IPS-NIHi11 (cell line): ENCODE measurements at regions not wholly inside any gene's neighbourhood (a gene's known extent, or its start where the extent isn't known, plus 50 kb on each side); places are given as distances from the start of the nearest gene placed in this dataset.

Experiments
- DNase-seq: peaks from one replicate; pipeline ENCODE4 v3.0.0; 2012; ENCODE audit warnings: mixed read lengths, low spot score

DNA sequence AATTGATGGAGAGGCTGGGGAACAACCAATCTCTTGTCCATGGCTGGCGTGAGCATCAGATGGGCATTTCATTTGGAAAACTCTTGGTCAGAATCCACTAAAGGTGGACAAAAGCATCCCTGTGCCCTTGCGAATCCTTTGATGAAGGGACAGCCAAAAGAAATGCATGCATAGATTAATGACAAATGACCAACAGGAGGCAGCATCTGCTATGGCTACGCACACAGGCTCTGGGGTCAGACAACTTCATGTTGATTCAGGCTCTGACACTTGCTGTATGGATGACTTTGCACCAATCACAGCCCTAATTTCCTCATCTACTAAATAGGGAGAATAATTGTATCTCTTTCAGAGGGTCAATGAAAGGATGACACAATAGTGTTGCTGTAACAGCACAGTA is 117.5 kb downstream of the ASCL4 start:
- DNase-seq: peak; percentile 54

DNA sequence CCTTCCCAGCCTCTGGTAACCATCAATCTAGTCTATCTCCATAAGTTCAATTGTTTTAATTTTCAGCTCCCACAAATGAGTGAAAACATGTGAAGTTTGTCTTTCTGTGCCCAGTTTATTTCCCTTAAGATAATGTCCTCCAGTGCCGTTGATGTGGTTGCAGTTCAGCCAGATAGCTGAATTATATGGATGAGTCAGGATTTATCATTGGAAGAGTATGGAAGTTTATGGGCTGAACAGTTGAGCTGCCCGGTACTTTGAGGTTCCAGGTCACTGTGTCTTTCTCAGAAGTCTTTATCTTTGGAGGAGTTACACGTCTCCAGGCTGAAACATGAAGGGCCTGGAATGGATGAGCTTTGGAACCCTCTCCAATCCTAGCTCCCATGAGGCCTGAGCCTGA is 120.1 kb downstream of the ASCL4 start:
- DNase-seq: no peak

DNA sequence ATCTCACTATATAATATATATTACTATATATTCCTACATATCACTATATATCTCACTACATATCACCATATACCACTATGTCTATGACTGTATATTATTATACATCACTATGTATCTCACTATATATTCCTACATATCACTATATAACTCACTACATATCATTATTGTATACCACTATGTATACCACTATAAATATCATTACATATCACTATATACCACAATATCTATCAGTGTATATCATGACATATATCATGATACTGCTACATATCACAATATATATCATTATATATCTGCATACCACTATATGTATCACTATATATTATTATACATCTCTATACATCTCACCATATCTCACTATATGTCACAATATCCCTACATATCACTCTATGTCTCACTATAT is 121.5 kb downstream of the ASCL4 start:
- DNase-seq: no peak

DNA sequence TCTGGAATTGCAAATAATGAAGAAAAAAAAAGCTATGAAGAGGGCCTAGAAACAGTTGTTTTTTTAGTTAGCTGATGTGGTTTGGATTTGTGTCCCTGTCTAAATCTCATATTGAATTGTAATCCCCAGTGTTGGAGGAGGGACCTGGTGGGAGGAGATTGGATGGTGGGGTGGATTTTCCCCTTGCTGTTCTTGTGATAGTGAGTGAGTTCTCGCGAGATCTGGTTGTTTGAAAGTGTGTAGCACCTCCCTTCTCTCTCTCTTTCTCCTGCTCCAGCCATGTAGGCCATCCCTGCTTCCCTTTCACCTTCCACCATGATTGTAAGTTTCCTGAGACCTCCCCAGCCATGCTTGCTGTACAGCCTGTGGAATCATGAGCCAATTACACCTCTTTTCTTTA is 126.1 kb downstream of the ASCL4 start:
- DNase-seq: no peak

DNA sequence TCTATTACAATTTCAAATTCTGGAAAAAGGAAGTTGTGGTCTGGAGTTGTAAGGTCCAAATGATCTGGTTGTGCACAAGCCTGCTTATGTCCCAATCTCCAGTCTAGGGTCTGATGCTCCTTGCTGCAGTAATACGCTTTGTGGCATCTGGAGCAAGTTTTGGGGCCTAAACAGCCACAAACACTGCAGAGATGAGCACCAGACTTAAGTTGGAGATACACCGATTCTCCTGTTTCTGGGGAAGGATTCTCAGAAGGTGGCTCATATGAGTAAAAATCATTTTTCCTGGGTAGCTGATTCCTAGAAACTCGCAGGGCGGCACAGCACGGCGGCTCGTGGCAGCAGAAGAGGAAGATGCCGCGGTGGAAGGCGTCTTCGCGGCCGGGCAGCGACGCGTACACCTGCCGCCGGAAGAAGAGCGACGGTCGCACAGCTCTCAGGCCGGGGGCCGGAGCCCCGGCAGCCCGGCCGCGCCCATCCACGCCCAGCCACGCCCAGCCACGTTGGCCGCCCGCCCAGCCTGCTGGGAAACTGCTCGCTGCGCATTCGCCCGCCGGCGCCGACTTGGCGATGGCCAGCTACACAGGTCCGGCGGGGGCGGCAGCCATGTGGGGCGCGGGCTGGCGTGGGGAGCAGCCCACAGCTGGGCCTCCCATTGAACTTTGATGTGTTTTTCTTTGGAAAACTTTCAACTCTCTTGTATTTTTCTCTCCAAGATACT is 129.0 kb downstream of the ASCL4 start:
- peak; percentile 92 for DNase-seq

DNA sequence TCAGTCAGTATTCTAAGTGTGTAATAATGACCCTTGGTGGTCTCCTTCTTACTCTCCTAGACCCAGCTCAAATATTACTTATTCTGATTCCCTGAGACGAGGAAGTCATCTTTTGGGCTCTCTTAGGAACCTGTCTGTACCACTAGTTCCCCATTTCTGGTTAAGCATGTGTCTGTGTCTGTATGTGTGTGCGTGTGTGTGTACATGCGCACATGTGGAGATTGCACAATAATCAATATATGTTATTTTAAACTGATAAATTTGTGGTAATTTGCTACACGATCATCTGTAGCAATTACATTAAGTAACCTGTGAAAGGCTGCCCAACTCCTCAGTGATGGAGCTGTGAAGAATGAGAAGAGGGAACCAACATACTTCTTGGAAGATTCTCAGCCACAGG is 132.2 kb downstream of the ASCL4 start:
- DNase-seq: no peak

DNA sequence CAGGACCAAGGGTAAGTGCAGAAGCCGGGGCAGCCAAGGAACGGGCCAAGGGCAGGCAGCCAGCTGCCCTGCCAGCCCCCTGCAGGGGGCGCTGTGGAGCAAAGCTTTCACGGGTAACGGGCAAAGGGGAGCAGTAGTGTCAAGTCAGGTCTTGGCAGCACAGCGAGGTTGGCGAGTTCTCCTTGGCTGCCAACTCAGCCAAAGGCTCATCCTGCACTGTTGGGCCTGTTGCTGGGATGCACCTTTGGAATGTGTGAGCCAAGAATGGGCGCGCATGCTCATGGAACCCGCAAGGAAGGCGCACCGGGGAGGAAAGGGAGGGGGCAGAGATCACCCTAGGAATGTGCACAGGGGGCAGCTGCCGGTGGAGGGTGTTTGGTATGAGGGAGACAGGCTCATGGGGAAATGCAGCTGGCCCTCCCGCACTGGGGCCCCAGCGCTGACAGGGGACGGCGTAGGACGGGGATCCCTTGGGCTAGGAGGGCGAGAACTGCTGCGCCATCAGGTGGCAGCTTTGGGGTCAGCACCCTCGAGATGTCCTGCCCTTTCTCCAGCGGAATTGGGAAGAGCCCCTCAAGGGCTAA is 138.0 kb downstream of the ASCL4 start:
- peak; percentile 83 for DNase-seq

DNA sequence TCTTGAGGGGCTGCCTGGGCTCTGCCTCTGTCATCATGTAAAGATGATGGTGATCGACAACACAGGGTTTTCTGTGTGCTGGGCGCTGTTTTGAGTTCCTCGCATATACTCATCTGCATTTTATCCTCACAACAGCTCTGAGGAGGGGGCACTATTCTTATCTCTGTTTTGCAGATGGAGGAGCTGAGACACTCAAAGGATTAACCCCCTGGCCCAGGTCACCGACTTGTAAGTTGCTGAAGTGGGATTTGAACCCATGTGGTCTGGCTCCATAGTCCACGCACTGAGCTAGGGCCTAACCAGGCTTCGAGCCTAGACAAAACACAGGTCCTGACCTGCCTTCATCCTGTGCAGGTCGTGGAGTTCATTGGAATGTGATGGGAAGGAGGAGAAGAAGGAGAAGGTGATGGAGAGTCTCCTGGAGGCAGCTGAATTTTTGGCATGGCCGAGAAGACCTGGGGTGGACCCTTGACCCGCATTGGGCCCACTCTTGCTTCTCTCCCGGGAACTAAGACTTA is 140.0 kb downstream of the ASCL4 start:
- no peak for DNase-seq

DNA sequence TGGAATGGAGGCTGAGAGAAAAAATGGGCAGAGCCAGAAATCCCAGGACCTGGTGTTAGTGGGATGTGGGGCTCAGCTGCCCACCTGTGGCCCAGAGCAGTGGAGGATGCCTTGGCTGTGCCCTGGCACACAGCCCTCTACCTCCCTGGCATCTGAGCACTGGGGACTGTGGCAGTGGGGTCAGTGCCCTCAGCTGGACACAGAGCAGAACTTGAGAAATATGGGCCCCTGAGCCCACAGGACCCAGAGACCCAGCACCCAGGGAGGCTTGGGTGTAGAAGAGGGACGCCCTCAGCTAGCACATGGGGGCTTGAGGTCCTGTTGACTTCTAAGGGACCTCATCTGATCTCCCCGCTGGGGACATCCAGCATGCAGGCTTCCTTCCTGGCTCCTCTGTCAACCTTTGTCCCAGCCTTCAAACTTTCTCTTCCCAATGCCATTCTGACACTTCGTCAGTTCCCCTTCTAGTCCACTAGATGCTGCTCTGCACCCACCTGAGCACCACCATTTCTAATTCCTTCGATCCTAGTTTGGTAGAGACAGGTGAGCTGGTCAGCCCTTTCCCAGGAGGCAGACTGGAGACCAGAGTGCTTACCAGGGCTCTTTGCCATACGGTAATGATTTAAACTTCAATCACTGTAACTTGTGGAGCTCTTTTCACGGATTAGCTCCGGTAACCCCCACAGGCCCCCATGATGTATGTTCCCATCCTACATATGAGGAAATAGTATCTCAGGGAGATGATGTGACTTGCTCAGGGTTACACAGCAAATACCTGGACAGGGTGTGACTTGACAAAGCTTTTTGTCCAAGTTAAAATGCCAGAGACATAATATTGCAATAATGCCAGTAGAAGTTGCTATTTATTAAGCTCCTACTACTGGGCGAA is 143.7 kb downstream of the ASCL4 start:
- DNase-seq: peak; percentile 64

DNA sequence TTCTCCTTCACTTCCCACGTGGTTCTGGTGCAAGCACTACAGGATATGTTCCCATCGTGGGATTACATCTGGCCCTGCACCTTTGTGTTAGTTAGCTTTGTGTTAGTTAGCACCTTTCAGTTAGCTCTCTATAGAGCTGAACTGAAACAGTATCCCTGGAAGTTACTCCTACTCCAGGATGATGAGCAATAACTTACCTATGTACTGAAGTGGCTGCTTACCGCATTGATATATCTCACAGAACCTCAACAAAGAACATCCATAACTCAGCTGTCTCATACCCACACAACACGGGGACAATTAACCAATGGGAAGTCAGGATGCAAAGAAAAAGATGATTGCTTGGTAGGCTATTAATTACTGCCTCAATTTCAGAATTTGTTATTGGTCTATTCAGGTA is 146.6 kb downstream of the ASCL4 start:
- no peak for DNase-seq

DNA sequence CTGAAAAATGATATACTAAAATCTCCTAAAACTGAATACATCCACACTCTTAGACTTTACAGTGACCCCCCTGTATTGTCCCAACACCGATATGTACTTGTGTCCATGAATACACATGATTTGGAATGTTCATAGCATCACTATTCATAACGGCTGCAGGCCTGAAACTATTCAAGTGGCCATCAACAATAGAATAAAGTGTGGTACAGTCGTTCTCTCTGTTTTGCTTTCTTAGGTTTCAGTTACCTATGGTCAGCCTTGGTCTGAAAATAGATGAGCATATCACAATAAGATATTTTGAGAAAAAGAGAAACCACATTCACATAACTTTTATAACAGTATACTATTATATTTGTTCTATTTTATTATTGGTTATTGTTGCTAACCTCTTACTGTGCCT is 150.6 kb downstream of the ASCL4 start:
- no peak for DNase-seq

DNA sequence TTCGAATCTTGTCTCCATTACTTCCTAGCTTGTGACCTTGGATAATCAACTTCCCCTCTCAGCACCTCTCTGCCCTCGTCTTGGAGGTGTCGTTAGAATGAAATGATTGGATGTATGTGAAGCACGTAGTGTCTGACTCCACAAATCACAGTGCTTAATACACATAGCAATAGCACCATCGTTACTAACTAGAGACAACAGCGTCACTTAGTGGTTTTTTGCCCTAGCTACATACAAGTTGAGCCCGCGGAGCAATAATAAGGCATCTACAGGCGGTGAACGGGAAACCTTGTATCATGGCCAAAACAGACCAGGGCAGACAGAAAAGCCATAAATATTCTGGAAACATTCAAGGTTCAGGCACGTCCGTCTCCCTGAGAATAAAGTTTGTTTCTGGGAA is 154.9 kb downstream of the ASCL4 start:
- DNase-seq: peak; percentile 54

DNA sequence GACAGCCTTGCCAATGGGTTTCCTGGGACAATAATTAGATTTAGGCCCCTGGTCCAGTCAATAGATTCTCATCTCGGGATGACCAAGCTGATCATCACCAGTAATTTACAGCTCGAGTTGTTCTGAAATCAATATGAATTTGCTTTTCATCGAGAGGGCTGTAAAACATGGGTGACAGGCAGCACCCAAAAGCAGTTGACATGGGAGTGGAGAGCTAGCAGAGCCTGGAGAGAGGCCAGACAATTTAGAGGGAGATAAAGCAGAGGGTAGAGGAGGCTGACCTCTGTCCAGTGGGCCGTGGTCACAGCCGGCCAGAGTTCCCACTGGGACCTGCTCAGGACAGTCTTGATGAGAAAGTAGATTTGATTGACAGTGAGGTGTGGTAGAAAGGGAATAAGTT is 157.3 kb downstream of the ASCL4 start:
- DNase-seq: no peak

DNA sequence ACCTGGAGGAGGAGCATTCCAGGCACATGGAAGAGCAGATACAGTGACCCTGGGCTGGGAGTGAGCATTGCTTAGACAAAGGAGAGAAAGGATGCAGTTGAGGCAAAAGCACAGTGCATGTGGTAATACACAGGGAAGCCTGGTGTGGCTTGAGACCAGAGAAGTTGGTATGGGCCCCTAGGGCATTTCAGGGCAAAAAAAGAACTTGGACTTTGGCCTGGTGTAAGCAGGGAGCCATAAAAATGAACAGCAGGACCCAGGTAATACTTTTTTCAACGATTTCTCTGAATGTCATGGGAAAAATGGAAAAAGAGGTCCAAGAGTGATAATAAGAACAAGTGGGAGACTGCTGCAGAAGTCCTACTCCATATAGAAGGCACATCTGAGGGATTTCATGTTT is 163.9 kb downstream of the ASCL4 start:
- DNase-seq: no peak

DNA sequence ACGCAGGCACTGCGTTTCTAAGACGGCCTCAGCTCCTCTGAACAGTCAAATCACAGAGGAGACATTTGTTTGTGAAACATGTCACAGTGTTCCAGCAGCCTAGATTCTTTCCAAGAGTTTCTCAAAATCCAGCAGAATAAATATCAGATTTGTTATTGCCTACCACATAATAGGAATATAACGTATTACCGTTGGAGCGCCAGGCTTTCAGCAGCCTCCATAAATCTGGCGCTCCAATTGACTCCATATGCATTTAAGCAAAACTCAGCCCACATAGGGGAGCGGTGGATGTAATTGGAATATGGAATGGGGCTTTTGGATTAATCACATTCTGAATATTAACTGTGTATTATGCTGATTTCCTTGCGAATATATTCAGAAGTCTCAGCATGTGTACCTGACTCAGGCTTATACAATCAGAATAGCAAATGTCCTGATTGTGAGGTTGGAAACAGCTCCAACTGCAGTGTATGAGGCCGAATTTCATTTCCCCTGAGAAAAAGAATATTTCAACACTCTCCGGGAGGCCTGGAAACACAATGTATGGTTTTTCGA is 174.0 kb downstream of the ASCL4 start:
- no peak for DNase-seq

DNA sequence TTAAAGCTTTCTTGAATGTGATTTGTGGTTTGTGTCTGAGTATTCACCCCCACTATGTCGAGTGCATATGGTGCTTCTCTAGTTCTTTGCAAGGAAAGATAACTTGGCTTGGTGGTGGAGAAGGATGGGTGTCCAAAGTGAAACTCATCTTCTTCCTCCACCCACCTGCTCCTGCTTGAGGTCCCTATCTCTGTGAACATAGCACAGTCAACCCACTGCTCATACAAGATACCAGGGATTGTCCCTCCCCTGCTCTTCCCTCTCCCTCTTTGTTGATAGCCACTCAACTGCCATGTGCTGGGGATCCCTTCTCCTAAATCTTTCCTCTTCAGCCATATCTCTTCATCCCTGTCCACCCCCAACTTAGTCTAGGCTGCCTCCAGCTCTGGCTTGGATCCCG is 176.5 kb downstream of the ASCL4 start:
- DNase-seq: no peak

DNA sequence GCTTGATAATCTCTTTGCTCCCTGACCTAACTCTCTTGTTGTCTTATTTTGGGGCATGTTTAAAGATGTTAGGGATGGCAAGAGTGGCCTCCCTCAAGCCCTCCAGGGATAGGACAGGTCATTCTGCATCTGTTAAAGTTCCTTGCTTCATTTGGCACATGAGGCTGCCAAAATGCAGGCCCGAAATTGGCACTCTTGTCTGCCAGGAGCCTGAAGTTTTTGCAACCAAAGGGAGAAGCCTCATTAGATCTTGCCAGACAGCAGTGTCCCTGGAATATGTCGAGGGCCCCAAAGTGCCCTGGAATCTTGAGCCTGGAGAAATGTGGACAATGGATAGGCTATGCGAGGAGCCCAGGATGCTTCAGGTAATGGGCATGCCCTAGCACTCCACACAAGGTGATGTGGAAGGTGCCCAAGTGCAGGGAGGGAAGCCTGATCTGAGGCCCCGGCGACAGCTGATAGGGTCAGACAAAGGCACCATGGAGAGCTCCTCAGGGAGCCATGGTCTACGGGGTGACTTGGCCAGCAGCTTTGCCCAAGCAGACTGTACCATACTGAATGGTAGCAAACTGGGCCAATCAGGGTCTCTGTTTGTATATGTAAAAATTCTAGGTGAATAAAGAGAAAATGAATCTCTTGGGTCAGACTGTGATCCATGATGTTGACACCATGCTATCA is 173.0 kb upstream of the WSCD2 start:
- peak; percentile 24 for DNase-seq

DNA sequence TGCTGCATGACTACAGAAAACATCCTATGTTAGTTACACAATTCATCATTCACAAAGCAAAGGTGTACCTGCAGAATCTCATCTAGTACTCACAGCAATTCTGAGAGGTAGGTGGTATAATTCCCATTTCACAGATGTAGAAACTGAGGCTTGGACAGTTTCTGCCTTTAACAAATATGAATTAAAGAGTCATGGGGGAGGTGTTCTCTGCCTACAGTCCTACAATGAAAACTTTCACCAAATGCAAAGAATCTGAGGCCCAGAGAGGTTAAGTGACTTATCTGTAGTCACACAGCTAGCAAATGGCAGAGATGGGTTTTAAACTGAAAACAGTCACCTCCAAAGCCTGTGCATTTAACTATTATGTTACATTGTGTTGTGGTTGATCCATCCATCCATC is 171.6 kb upstream of the WSCD2 start:
- no peak for DNase-seq

DNA sequence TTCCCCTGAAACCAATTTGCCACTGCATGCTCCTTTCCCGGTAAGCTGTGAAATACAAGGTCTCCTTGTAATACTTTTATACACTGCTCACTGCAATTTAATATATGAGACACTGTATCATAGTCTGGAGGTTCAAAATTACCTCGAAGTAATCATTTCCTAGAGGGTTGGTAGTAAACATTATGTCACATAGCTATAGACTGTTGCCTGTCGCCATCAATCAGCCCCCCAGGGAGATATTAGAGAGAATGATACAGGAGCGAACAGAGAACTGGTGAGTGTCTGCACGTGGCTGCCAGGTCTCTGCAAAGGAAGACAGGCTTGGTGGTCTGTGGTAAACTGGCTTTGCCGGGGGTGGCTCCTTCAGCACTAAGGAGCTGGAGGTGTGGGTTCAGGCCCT is 165.5 kb upstream of the WSCD2 start:
- DNase-seq: no peak

DNA sequence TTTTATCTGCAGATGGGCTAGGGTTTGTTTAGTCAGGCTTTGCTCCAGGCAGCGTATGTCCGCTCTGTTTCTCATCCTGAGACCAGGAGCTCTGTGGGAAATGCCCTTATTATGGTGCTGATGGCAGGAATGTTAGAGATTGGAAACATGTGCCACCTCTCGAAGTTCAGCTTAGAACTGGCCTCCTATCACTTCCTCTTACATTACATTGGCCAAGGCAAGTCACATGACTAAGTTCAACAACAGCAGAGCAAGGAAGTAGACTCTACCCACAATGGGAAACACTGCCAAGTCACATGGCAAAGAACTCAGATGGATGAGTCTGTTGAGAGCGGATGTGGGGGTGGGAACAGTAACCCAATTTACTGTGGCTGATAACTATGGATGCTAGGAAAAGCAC is 161.9 kb upstream of the WSCD2 start:
- no peak for DNase-seq

DNA sequence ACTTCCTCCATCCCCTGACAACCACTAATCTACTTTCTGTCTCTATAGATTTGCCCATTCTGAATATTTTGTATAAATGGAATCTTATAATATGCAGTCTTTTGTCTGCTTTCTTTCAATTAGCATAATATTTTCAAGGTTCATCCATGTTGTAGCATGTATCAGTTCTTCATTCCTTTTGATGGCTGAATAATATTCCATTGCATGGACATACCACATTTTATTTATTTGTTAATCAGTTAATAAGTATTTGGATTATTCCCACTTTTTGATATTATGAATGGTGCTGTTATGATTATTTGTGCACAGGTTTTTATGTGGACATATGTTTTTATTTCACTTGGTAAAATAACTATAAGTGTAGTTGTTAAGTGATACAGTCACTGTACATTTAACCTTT is 155.1 kb upstream of the WSCD2 start:
- no peak for DNase-seq

DNA sequence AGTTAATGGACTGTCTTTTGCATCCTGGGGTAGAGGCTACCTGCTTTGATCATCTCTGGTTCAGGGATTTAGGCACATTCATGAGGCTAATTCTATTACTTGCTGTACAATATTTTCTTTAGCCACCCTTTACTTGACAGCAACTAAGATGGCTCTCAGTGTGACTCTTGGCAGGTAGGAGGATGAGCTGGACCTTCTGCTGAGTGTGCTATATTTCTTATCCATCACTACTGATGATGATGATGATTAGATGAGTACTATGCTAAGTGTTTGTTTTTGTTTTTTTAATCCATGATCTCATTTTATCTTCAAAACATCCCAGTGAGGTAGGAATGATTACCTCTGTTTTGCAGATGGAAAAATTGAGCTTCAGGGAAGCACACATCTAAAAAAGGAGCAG is 152.8 kb upstream of the WSCD2 start:
- no peak for DNase-seq
